HG03521 (cell line): ENCODE measurements at regions not wholly inside any gene's neighbourhood (a gene's known extent, or its start where the extent isn't known, plus 50 kb on each side); places are given as distances from the start of the nearest gene placed in this dataset.

Source experiments
- ATAC-seq: cut with Tn5 transposase; IDR thresholded peaks from one replicate; pipeline ENCODE4 v1.9.1; 2021; ENCODE audit warnings: mild to moderate bottlenecking, moderate library complexity; ENCODE audit not compliant: unreplicated experiment

- ATAC-seq: peak; percentile 69
These were observed 800.2 kb upstream of the TENM3 start for GRCh38 chr4:181443021-181443420.

GRCh38 chr4:181465826-181466225 is 777.4 kb upstream of the TENM3 start:
- no peak for ATAC-seq

DNA sequence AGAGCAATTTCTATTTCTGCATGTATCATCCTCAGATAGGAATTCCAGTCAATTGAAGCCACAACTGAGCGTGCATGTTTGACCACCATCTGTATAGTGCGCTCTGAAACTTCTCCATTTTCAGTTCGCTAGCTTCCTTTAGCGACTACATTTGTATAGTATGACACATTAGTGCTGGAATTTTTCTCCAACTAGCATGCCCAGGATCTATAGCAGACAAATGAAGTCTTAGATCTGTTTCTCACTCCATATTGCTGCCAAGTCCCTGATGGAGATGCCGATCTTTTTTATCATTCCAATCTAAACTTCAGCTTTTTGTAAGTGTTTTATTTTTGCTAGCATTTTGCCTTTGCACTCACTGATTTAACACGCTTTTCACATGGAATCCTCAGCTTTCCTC is 774.8 kb upstream of the TENM3 start:
- ATAC-seq: no peak

DNA sequence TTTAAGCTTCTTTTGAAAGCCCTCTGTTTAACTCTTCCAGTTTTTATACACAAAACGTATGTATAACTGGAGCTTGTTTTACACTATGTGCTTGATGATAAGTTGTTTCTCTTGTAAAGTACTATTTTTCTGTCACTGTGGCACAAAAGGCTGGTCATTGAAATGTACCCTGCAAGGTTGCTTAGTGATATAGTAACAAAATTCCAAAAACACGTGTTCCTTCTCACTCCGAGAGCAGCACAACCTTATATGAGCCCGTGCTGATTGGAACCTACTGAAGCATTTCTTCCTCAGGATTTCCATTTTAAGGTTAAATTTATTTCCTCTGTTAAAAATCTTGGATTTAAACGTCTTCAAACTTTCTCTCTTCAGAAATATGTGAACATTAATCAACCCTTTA is 772.9 kb upstream of the TENM3 start:
- no peak for ATAC-seq

DNA sequence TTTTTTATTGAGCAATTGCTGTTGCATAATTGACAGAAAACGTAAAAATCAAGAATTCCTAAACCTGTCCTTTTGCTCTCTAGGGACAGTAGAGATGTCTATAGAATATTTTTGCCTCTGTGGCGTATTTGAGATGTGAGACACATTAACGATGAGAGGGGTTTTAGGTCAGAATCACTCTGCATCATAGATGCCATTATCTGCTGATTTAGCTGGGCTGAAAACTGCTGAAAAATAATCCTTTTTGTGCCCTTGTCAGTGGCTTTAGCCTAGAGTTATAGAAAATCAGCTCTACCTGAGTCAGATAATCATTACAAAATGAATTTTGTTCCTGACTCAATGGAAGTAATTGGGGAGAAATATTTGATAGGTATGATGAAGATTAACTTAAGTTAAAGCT is 767.8 kb upstream of the TENM3 start:
- no peak for ATAC-seq

GRCh38 chr4:181475781-181476507 is 767.3 kb upstream of the TENM3 start:
- ATAC-seq: no peak

DNA sequence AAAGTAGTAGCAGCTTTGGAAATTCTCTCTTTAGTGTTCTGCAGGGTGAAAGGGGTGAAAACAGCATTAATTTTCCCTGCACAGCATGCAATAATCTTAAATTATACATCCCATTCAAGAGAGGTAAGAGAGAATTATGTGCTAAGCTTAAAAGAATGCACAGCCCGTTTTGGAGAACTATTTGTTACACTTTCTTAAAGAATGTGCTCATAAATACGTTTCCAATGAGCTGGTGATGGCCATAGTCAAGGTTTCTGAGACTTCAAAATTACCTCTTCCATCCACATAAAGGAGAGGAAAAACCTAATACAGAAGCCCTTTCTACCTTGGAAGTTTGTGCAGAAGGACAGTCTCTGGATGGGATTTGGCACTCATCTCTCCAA is 766.7 kb upstream of the TENM3 start:
- no peak for ATAC-seq

DNA sequence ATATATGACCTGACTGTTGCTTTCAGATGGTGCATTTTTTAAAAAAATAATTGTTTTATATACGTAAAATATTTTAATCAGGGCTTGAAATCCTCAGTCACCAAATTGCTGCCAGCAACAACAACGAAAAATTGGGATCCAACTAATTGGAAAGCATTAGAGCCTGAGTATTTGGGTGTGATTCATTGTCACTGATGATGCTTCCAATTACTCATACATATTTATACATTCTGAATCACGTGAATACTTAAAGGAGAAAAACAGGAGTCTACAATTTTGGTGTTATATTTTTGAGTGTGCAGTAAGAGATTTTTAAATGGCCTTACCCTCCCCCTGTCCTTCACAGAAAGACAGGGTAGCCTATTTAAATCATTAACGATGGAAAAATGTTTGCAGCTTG is 765.6 kb upstream of the TENM3 start:
- ATAC-seq: no peak

- ATAC-seq: no peak
These were observed 764.5 kb upstream of the TENM3 start for GRCh38 chr4:181478656-181479055.

DNA sequence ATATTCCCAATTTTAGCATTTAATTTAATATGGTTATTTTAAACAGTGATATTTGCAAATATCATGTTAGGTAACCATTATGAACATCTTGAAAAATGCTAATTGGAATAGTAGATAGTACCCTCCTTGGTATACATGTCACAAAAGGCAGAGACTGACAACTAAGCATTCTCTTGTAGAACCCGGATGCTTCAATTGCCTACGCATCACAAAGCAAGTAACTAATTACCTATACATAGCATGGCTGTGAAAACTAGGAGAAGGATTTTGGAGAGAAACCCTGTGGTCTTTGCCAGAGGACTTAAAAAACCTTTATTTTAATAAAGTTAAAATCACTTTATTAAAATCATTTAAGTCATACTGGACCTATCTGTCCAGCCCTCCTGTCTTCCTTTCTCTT is 764.1 kb upstream of the TENM3 start:
- ATAC-seq: no peak

- ATAC-seq: no peak
These were observed 758.8 kb upstream of the TENM3 start for GRCh38 chr4:181484396-181484795.

DNA sequence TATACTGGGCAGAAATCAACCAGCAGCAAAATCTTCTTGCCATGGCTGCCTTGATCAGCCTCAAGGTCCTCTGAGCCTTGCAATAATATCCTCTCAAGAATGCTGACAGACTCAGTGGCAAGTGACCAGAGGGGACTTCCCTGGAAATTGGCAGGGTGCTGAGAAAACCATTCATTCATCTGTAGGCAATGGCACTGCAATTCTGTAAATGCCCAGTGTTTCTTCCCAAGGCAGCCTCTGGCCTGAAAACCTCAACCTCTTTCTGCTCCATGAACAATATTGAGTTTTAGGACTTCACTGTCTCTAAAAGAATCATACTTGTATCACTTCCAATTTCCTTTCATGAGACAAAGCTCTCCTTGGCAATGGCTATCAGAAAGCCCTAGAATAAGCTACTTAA is 754.3 kb upstream of the TENM3 start:
- ATAC-seq: no peak

GRCh38 chr4:181498148-181498547 is 745.1 kb upstream of the TENM3 start:
- ATAC-seq: no peak

DNA sequence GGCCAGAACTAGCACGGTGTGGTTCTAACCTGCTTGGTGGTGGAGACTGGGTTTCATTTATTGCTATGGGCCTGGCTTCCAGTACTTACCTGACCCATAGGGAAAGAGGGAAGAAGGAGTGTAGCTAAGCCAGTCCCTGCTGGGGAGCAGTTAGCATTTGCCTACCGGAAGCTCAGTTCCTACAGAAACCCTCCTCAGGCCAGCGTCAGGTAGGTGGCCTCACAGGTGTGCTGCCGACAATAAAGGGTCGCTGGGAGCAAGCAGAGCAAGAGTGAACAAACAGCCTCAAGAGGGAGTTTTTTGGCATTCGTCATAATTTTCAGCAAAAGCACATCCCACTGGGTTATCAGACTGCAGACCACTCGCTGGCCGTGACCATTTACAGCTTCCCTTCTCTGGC is 740.6 kb upstream of the TENM3 start:
- ATAC-seq: no peak

DNA sequence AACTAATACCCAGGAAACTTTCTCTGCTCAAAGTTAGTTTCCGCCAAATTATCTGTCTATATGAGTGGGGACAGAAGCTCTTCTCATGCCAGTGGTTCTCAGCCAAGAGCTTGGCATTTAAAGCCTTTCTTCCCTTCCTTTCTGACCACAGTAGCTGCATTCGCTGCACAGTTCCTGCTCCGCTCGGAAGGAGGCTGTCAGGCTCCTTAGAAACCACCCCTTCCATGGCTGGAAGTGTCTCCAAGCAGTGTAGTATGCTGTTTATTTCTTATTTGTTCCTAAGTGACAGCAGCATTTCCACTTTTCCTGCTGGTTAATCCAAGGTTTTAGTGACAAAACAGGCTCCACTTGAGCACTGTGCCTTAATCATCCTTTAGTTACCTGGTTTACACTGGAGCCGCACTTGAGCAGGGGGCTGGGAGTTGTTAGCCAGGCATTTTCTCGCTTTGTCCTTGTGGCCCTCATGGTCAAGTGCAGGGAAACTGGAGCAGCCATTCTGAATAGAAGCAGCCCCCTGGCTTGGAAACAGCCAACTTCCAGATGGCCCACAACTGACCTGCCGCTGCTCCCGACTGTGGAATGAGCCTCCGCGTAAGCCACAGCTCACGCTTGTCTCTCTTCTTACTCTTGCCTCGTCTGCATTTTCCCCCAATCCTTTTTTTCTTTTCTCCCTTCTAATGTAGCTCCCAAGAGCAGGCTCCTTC is 739.4 kb upstream of the TENM3 start:
- ATAC-seq: no peak

DNA sequence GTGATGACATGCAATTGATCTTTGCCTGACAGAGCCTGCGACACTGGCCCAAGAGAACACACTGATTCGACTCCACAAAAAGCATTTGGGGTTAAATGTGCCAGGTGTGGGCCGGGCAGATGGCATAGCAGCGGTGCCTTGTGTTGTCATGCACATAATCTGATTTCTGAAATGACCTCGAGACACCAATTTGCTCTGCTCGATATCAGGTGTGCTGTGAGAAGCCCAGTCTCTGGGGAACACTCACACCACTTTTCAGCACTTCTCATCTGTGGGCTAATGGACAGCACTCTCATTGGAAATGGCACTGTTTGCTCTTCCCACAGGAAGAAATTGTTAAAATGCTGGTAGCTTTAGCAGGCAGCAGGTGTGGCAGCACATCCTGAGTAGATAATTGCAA is 738.3 kb upstream of the TENM3 start:
- no peak for ATAC-seq

- no peak for ATAC-seq
These were observed 735.9 kb upstream of the TENM3 start for GRCh38 chr4:181507180-181507835.

GRCh38 chr4:181507938-181508337 is 735.3 kb upstream of the TENM3 start:
- ATAC-seq: no peak

DNA sequence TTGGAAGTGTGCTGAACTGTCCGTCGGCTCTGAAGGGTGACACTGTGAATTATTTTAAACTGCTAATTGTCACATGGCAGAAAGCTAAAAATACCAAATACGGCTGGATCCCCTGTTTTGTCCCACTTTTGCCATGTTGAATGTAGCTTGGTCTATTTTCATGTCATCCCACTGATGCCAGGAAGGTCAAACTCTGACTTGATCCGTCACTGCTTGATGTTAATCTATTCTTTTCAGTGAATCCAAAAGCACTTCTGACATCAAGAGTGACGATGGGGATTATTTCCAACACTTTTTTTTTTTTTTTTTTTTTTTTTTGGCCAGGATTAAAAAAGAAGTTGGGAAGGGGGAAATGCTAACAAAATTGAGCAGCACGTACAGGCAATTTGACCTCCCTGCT is 734.6 kb upstream of the TENM3 start:
- ATAC-seq: no peak

DNA sequence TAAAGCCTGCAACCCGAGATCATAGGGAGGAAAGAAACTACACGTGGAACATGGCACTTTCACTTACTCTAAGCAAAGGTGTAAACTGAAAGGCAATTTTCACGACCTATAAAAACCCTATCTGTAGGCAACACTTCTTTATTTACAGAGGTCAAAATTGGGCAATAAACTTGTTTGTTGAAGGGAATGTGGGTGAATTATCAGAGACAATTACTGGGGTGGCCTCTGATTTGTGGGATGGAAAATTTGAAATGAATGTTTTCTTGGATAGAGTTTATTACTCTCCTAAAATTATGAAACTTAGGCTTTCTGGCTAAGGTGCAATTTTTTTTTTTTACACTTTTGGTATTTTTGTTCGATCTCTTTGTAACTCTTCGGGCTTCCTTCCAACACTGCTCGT is 734.1 kb upstream of the TENM3 start:
- no peak for ATAC-seq

DNA sequence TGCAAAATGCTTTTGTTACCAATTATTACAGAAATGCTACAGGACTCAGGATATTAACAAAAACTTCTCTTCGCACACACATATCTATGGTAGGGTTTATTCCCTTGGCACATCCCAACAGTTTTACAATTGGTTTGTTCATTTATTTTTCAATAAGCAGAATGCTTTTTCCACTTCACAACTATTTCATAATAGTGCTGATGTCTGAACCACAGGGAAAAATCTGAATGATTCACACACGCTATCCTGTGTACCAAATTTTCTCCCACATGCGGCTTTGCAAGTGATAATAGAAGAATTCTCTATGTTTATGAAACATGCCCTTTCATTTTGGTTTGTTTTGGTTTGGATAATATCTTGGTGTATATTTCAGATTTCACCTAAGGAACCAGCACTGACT is 725.7 kb upstream of the TENM3 start:
- ATAC-seq: no peak

DNA sequence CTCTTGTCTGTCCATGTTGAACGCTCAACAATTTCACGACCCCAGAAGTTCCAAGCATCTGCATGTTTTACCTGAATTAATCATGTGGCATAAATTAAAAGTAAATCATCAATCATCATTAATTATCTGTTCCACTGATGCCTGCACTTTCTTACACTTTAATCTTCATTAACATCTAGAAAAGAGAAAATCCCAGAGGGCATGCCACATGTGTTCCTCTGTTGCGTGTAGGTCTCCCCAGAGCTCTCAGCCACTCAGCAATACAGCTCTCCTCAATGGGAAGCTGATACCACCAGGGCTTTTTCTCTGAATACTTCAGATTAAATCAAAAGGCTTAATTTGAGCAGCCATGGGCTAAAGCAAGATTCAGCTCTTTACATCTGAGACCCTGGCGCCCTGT is 722.4 kb upstream of the TENM3 start:
- ATAC-seq: no peak
